Endothelial cell of umbilical vein (primary cell): ENCODE measurements at regions not wholly inside any gene's neighbourhood (a gene's known extent, or its start where the extent isn't known, plus 50 kb on each side); places are given as distances from the start of the nearest gene placed in this dataset.

Experiments
- BruUV-seq: library from RNA; stranded (reverse); fragments of 400-500 nt; replicated peaks from 2 replicates; lab custom pipeline; 2021; lab: Mats Ljungman, UMichigan
- CTCF ChIA-PET: fragments of 300-600, 350-600 bp; sonication (Branson Sonifier 250); formaldehyde crosslinking; loops from one replicate; lab custom pipeline; 2021; ENCODE audit warnings: antibody characterized with exemption, inconsistent platforms; lab: Charles Lee
- POLR2A ChIA-PET: fragments of 300-600, 350-600 bp; sonication (Branson Sonifier 250); formaldehyde crosslinking; loops from one replicate; lab custom pipeline; 2021; ENCODE audit warnings: antibody characterized with exemption, inconsistent platforms; lab: Charles Lee
- DNase-seq: peaks from one replicate; pipeline ENCODE4 v3.0.0-alpha.2; 2011; ENCODE audit warnings: low read depth, low spot score
- FAIRE-seq: peaks from 2 replicates; lab custom pipeline; 2011; peaks lifted over from hg19 to GRCh38; lab: Jason Lieb, UNC
- H2AFZ ChIP-seq: 2 replicates; pipeline ENCODE4 v1.6.0; 2012; ENCODE audit warnings: low read depth, low read length, control low read depth, inconsistent platforms
- H3K27ac ChIP-seq: 2 replicates; pipeline ENCODE4 v1.5.1; 2011; ENCODE audit warnings: low read depth, mild to moderate bottlenecking, control low read depth, low read length, moderate library complexity; ENCODE audit not compliant: insufficient read depth
- H3K27me3 ChIP-seq, 2 experiments: 2 replicates each; pipeline versions ENCODE4 v1.6.0 to v1.6.1; 2011; ENCODE audit warnings: low read length in 2 of 2, mixed read lengths in 1 of 2; ENCODE audit not compliant: control insufficient read depth in 2 of 2, insufficient read depth in 2 of 2
- H3K36me3 ChIP-seq, 2 experiments: 2 replicates in 1 of 2; 3 replicates in 1 of 2; pipeline ENCODE4 v1.5.1; 2011; ENCODE audit warnings: low read length in 2 of 2, mild to moderate bottlenecking in 1 of 2, moderate library complexity in 1 of 2; ENCODE audit not compliant: control insufficient read depth in 2 of 2, insufficient read depth in 2 of 2; ENCODE audit errors: extremely low read depth in 1 of 2
- H3K4me1 ChIP-seq: 3 replicates; pipeline ENCODE4 v1.5.1; 2011; ENCODE audit warnings: mild to moderate bottlenecking, low read length; ENCODE audit not compliant: control insufficient read depth, insufficient read depth; ENCODE audit errors: extremely low read depth
- H3K4me2 ChIP-seq: 2 replicates; pipeline ENCODE4 v1.6.1; 2011; ENCODE audit warnings: low read length, control low read depth, mixed read lengths; ENCODE audit not compliant: insufficient read depth
- H3K4me3 ChIP-seq, 3 experiments: fragments of 200-600 bp in 1 of 3; sonication (generic), shearing (Covaris generic) in 1 of 3; replicated peaks in 1 of 3; 2 replicates each; pipeline ENCODE4 v1.5.1; 2011 to 2016; ENCODE audit warnings: control low read depth in 3 of 3, low read length in 3 of 3, mild to moderate bottlenecking in 2 of 3, inconsistent platforms in 1 of 3, low read depth in 1 of 3, moderate library complexity in 1 of 3; ENCODE audit not compliant: insufficient read depth in 1 of 3
- H3K79me2 ChIP-seq: 2 replicates; pipeline ENCODE4 v1.6.0; 2012; ENCODE audit warnings: low read length, inconsistent platforms; ENCODE audit not compliant: control insufficient read depth, insufficient read depth
- H3K9ac ChIP-seq: replicated peaks from 2 replicates; pipeline ENCODE3; 2011; ENCODE audit warnings: low read length, control low read depth; ENCODE audit not compliant: insufficient read depth; ENCODE audit errors: extremely low read depth
- H3K9me1 ChIP-seq: replicated peaks from 3 replicates; pipeline ENCODE4 v1.6.0; 2011; ENCODE audit warnings: mild to moderate bottlenecking, low read length; ENCODE audit not compliant: control insufficient read depth, insufficient read depth; ENCODE audit errors: extremely low read depth
- H3K9me3 ChIP-seq: replicated peaks from 2 replicates; pipeline ENCODE4 v1.5.1; 2012; ENCODE audit warnings: low read length, inconsistent platforms; ENCODE audit not compliant: control insufficient read depth, insufficient read depth
- H4K20me1 ChIP-seq: replicated peaks from 2 replicates; pipeline ENCODE3; 2011; ENCODE audit warnings: mild to moderate bottlenecking, low read length; ENCODE audit not compliant: control insufficient read depth, insufficient read depth; ENCODE audit errors: extremely low read depth
- CTCF ChIP-seq, 2 donors: IDR thresholded peaks; 1 replicate in 1 of 2; 2 replicates in 1 of 2; pipeline ENCODE4 v1.5.1; 2011; ENCODE audit warnings: low read length in 2 of 2, mild to moderate bottlenecking in 2 of 2, moderate library complexity in 2 of 2, control low read depth in 1 of 2, inconsistent platforms in 1 of 2, low read depth in 1 of 2; ENCODE audit not compliant: insufficient read depth in 1 of 2; ENCODE audit errors: extremely low read depth in 1 of 2
- EZH2 ChIP-seq: IDR thresholded peaks from 2 replicates; pipeline ENCODE4 v1.6.1; 2012; ENCODE audit warnings: borderline replicate concordance, low read depth, mild to moderate bottlenecking, moderate library complexity, low read length, inconsistent platforms; ENCODE audit not compliant: severe bottlenecking
- FOS ChIP-seq: IDR thresholded peaks from 2 replicates; pipeline ENCODE4 v1.6.1; 2011; ENCODE audit warnings: mild to moderate bottlenecking, low read length, moderate library complexity, borderline replicate concordance; ENCODE audit not compliant: insufficient read depth
- GATA2 ChIP-seq: IDR thresholded peaks from 2 replicates; pipeline ENCODE4 v1.7.0; 2011; ENCODE audit warnings: low read depth, mild to moderate bottlenecking, moderate library complexity, mixed read lengths, low read length; ENCODE audit not compliant: insufficient read length, insufficient read depth
- JUN ChIP-seq: IDR thresholded peaks from 2 replicates; pipeline ENCODE4 v1.6.1; 2011; ENCODE audit warnings: borderline replicate concordance, low read depth; ENCODE audit not compliant: insufficient read length, insufficient read depth
- MYC ChIP-seq: IDR thresholded peaks from one replicate; pipeline ENCODE4 v1.6.1; 2011; ENCODE audit warnings: mild to moderate bottlenecking, low read depth, low read length
- POLR2A ChIP-seq: IDR thresholded peaks from 2 replicates; pipeline ENCODE4 v1.6.1; 2012; ENCODE audit warnings: low read depth, mild to moderate bottlenecking, control low read depth, low read length
- POLR2AphosphoS5 ChIP-seq: IDR thresholded peaks from 2 replicates; pipeline ENCODE4 v1.6.1; 2012; ENCODE audit warnings: low read depth, mild to moderate bottlenecking, control low read depth, low read length, moderate library complexity; ENCODE audit not compliant: insufficient read depth
- dilution Hi-C: fragments of 300-500 bp; cut with MboI; formaldehyde crosslinking; loops from one replicate; pipeline ENCODE4 v1.15.0; 2019; ENCODE audit warnings: low sequenced_read_pairs; ENCODE audit not compliant: extremely low pct_ligation_motif_present
- intact Hi-C: fragments of 100-400 bp; cut with micrococcal nuclease; formaldehyde crosslinking; loops from one replicate; pipeline ENCODE4 v1.10.0; 2022
- TF ChIP-seq, protein P1 (sequence below): IDR thresholded peaks from 2 replicates; pipeline ENCODE4 v1.6.1; 2011; ENCODE audit not compliant: insufficient read depth, insufficient read length

DNA sequence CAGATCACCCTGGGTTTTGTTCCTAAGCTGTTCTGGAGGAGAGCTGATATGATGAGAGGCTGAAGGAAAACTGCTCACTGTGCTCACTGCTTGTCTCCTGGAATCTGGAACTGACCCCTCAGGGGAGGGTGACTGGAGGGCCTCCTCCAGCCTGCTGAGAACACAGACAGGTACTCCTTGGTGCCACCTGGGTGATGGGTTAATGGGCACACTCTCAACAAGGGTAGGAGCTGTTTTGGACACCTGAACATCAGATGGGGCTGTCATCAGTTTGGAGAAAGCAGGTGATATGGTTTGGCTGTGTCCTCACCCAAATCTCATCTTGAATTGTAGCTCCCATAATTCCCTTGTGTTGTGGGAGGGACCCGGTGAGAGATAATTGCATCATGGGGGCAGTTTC is 58.1 kb upstream of the SORCS3 start:
- no peaks in the 10 kb centered on the region for H3K9me3 ChIP-seq
- no peaks in the 10 kb centered on the region for H3K9me1 ChIP-seq
- no peaks in the 10 kb centered on the region for H3K79me2 ChIP-seq
- no peaks in the 10 kb centered on the region for H3K36me3 ChIP-seq
- no peak for FAIRE-seq
- no peaks in the 10 kb centered on the region for H3K4me1 ChIP-seq
- no peak for DNase-seq
- no peak overlapping the region for H3K27ac ChIP-seq
- no peak overlapping the region for H3K4me2 ChIP-seq
- BruUV-seq: no TSS peak
- dilution Hi-C loops: no loop called here
- H4K20me1 ChIP-seq: no peaks in the 10 kb centered on the region
- H2AFZ ChIP-seq: no peak overlapping the region
- ChIA-PET POLR2A (no interaction called here), CTCF (no interaction called here)
- H3K4me3 ChIP-seq: no peak overlapping the region
- H3K9ac ChIP-seq: no peak overlapping the region
- intact Hi-C loops: no loop called here
- H3K27me3 ChIP-seq: no peaks in the 10 kb centered on the region
- TF ChIP-seq FOS (no peak), EZH2 (no peak), CTCF (IDR thresholded peaks at IDR 0.05; ENCODE audit: extremely low read depth in 1 of 2, insufficient read depth in 1 of 2, low read depth in 1 of 2, low read length in 2 of 2) (no peak), MYC (no peak), GATA2 (no peak), POLR2AphosphoS5 (no peak), POLR2A (no peak), JUN (no peak)
- TF ChIP-seq, protein P1, sequence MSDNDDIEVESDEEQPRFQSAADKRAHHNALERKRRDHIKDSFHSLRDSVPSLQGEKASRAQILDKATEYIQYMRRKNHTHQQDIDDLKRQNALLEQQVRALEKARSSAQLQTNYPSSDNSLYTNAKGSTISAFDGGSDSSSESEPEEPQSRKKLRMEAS: no peak
